GM12878 (cell line): ENCODE measurements at regions not wholly inside any gene's neighbourhood (a gene's known extent, or its start where the extent isn't known, plus 50 kb on each side); places are given as distances from the start of the nearest gene placed in this dataset.
A peak's percentile ranks its signal among the peaks of the same experiment; 100 is the strongest.

Experiments
- BMI1 ChIP-seq: fragments of 450-650 bp; IDR thresholded peaks from 2 replicates; pipeline ENCODE4 v1.6.1; 2016; ENCODE audit warnings: mild to moderate bottlenecking, moderate library complexity, borderline replicate concordance
- CEBPB ChIP-seq, 2 experiments: fragments of 150-350 bp in 1 of 2; IDR thresholded peaks; 2 replicates each; pipeline ENCODE4 v1.6.1; 2012 to 2014; ENCODE audit warnings: low read depth in 2 of 2, low read length in 2 of 2, borderline replicate concordance in 1 of 2, inconsistent platforms in 1 of 2
- CREB1 ChIP-seq: IDR thresholded peaks from 2 replicates; pipeline ENCODE4 v1.6.1; 2012; ENCODE audit warnings: low read depth, mild to moderate bottlenecking, inconsistent platforms
- EED ChIP-seq: sonication (generic); IDR thresholded peaks from 2 replicates; pipeline ENCODE4 v1.6.1; 2016; ENCODE audit warnings: antibody characterized with exemption, low read depth
- FOXM1 ChIP-seq: IDR thresholded peaks from 2 replicates; pipeline ENCODE4 v1.6.1; 2012; ENCODE audit warnings: low read depth, mild to moderate bottlenecking, inconsistent platforms, low read length, moderate library complexity
- MTA2 ChIP-seq: fragments of 450-650 bp; IDR thresholded peaks from 2 replicates; pipeline ENCODE4 v1.6.1; 2016; ENCODE audit warnings: low read depth, mild to moderate bottlenecking, moderate library complexity
- MTA3 ChIP-seq: IDR thresholded peaks from 2 replicates; pipeline ENCODE4 v1.6.1; 2012; ENCODE audit warnings: low read length, inconsistent platforms, borderline replicate concordance
- NBN ChIP-seq: fragments of 450-650 bp; IDR thresholded peaks from 2 replicates; pipeline ENCODE4 v1.6.1; 2016
- NFIC ChIP-seq: IDR thresholded peaks from 2 replicates; pipeline ENCODE4 v1.6.1; 2012; ENCODE audit warnings: low read depth, mild to moderate bottlenecking, inconsistent platforms, low read length, moderate library complexity
- RUNX3 ChIP-seq: IDR thresholded peaks from 2 replicates; pipeline ENCODE4 v1.6.1; 2012; ENCODE audit warnings: low read length, inconsistent platforms
- SP1 ChIP-seq: IDR thresholded peaks from one replicate; pipeline ENCODE4 v1.6.1; 2011; ENCODE audit warnings: low read depth, low read length
- STAT3 ChIP-seq: IDR thresholded peaks from 2 replicates; pipeline ENCODE4 v1.6.1; 2011; ENCODE audit warnings: low read depth, low read length, improper control_type of control experiment
- TCF3 ChIP-seq: IDR thresholded peaks from 2 replicates; pipeline ENCODE4 v1.6.1; 2012; ENCODE audit warnings: low read depth, mild to moderate bottlenecking, low read length, borderline replicate concordance; ENCODE audit not compliant: insufficient read depth
- ZNF24 ChIP-seq: fragments of 450-650 bp; IDR thresholded peaks from 2 replicates; pipeline ENCODE4 v1.6.1; 2017; ENCODE audit warnings: antibody characterized with exemption, mild to moderate bottlenecking
- TF ChIP-seq, protein P1 (sequence below): fragments of 450-650 bp; IDR thresholded peaks from 2 replicates; pipeline ENCODE4 v1.6.1; 2017; ENCODE audit warnings: mild to moderate bottlenecking, moderate library complexity
- TF ChIP-seq, protein P2 (sequence below): IDR thresholded peaks from 2 replicates; pipeline ENCODE4 v1.6.1; 2012; ENCODE audit warnings: low read depth, low read length, improper control_type of control experiment
- TF ChIP-seq, protein P3 (sequence below): fragments of 450-650 bp; IDR thresholded peaks from 2 replicates; pipeline ENCODE4 v1.6.1; 2017; ENCODE audit warnings: mild to moderate bottlenecking, low read depth, inconsistent platforms; ENCODE audit not compliant: poor library complexity, severe bottlenecking
- TF ChIP-seq, protein P4 (sequence below): fragments of 450-650 bp; IDR thresholded peaks from 2 replicates; pipeline ENCODE4 v1.6.1; 2016; ENCODE audit warnings: mild to moderate bottlenecking
- TF ChIP-seq, protein P5 (sequence below): fragments of 450-650 bp; formaldehyde crosslinking; IDR thresholded peaks from 2 replicates; pipeline ENCODE4 v1.4.0; 2020; ENCODE audit warnings: mild to moderate bottlenecking, moderate library complexity

DNA sequence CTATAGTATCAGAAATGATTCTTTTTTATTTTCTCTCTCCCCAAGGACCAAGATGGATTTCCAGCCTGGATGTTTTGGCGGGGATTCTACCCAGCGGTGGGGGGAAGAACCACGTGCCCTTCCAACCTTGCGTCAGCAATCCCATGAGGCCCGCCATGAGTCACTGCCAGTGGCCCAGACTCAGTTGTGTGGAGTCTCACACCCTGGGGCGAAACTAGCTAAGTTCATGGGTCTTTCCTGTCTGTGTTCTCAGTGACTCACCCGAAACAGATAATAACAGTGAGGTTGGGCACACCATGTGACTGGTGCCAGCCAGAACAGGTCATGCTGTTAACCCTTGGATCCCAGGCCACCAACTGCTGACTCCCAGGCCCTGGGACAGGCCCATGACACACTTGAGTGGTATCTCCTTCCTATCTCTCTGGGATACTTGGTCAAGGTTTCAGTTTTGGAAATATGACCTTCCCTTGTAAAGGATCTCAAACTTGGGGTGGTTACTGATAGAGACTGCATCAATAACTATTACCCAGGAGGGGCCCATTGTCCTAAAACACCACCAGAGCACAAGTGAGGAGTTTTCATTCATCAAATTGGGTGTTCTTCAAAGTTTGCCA, 98.0 kb upstream of the DUSP10 start (continued):
- TF ChIP-seq, protein P1, sequence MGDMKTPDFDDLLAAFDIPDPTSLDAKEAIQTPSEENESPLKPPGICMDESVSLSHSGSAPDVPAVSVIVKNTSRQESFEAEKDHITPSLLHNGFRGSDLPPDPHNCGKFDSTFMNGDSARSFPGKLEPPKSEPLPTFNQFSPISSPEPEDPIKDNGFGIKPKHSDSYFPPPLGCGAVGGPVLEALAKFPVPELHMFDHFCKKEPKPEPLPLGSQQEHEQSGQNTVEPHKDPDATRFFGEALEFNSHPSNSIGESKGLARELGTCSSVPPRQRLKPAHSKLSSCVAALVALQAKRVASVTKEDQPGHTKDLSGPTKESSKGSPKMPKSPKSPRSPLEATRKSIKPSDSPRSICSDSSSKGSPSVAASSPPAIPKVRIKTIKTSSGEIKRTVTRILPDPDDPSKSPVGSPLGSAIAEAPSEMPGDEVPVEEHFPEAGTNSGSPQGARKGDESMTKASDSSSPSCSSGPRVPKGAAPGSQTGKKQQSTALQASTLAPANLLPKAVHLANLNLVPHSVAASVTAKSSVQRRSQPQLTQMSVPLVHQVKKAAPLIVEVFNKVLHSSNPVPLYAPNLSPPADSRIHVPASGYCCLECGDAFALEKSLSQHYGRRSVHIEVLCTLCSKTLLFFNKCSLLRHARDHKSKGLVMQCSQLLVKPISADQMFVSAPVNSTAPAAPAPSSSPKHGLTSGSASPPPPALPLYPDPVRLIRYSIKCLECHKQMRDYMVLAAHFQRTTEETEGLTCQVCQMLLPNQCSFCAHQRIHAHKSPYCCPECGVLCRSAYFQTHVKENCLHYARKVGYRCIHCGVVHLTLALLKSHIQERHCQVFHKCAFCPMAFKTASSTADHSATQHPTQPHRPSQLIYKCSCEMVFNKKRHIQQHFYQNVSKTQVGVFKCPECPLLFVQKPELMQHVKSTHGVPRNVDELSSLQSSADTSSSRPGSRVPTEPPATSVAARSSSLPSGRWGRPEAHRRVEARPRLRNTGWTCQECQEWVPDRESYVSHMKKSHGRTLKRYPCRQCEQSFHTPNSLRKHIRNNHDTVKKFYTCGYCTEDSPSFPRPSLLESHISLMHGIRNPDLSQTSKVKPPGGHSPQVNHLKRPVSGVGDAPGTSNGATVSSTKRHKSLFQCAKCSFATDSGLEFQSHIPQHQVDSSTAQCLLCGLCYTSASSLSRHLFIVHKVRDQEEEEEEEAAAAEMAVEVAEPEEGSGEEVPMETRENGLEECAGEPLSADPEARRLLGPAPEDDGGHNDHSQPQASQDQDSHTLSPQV, result no peak; the same call in 1 of the 2 replicates
- TF ChIP-seq BMI1 (peak; percentile 56; the same call in 1 of the 2 replicates), FOXM1 (no peak), CEBPB (IDR thresholded peaks at IDR 0.05; ENCODE audit: borderline replicate concordance in 1 of 2, low read depth in 2 of 2, low read length in 2 of 2) (no peak), EED (peak; percentile 58), CREB1 (peak; percentile 67; the same call in 1 of the 2 replicates), MTA3 (0 out of 2 replicates have a peak, but pooled peaks have one; percentile 16), SP1 (no peak), ZNF24 (0 out of 2 replicates have a peak, but pooled peaks have one; percentile 21), STAT3 (peak; percentile 70; the same call in 1 of the 2 replicates), NBN (peak; percentile 55; the same call in 1 of the 2 replicates), RUNX3 (peak; percentile 62; the same call in 1 of the 2 replicates), NFIC (peak; percentile 74; the same call in 1 of the 2 replicates), TCF3 (0 out of 2 replicates have a peak, but pooled peaks have one; percentile 8), MTA2 (peak; percentile 94)
- TF ChIP-seq, protein P2, sequence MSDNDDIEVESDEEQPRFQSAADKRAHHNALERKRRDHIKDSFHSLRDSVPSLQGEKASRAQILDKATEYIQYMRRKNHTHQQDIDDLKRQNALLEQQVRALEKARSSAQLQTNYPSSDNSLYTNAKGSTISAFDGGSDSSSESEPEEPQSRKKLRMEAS, result peak; percentile 70; the same call in 1 of the 2 replicates
- TF ChIP-seq, protein P3, sequence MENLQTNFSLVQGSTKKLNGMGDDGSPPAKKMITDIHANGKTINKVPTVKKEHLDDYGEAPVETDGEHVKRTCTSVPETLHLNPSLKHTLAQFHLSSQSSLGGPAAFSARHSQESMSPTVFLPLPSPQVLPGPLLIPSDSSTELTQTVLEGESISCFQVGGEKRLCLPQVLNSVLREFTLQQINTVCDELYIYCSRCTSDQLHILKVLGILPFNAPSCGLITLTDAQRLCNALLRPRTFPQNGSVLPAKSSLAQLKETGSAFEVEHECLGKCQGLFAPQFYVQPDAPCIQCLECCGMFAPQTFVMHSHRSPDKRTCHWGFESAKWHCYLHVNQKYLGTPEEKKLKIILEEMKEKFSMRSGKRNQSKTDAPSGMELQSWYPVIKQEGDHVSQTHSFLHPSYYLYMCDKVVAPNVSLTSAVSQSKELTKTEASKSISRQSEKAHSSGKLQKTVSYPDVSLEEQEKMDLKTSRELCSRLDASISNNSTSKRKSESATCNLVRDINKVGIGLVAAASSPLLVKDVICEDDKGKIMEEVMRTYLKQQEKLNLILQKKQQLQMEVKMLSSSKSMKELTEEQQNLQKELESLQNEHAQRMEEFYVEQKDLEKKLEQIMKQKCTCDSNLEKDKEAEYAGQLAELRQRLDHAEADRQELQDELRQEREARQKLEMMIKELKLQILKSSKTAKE, result peak; percentile 100
- TF ChIP-seq, protein P4, sequence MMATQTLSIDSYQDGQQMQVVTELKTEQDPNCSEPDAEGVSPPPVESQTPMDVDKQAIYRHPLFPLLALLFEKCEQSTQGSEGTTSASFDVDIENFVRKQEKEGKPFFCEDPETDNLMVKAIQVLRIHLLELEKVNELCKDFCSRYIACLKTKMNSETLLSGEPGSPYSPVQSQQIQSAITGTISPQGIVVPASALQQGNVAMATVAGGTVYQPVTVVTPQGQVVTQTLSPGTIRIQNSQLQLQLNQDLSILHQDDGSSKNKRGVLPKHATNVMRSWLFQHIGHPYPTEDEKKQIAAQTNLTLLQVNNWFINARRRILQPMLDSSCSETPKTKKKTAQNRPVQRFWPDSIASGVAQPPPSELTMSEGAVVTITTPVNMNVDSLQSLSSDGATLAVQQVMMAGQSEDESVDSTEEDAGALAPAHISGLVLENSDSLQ, result no peak
- TF ChIP-seq, protein P5, sequence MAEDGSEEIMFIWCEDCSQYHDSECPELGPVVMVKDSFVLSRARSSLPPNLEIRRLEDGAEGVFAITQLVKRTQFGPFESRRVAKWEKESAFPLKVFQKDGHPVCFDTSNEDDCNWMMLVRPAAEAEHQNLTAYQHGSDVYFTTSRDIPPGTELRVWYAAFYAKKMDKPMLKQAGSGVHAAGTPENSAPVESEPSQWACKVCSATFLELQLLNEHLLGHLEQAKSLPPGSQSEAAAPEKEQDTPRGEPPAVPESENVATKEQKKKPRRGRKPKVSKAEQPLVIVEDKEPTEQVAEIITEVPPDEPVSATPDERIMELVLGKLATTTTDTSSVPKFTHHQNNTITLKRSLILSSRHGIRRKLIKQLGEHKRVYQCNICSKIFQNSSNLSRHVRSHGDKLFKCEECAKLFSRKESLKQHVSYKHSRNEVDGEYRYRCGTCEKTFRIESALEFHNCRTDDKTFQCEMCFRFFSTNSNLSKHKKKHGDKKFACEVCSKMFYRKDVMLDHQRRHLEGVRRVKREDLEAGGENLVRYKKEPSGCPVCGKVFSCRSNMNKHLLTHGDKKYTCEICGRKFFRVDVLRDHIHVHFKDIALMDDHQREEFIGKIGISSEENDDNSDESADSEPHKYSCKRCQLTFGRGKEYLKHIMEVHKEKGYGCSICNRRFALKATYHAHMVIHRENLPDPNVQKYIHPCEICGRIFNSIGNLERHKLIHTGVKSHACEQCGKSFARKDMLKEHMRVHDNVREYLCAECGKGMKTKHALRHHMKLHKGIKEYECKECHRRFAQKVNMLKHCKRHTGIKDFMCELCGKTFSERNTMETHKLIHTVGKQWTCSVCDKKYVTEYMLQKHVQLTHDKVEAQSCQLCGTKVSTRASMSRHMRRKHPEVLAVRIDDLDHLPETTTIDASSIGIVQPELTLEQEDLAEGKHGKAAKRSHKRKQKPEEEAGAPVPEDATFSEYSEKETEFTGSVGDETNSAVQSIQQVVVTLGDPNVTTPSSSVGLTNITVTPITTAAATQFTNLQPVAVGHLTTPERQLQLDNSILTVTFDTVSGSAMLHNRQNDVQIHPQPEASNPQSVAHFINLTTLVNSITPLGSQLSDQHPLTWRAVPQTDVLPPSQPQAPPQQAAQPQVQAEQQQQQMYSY (CRISPR knock-in tag), result no peak
